ENCODE measurements at regions not wholly inside any gene's neighbourhood (a gene's known extent, or its start where the extent isn't known, plus 50 kb on each side); places are given as distances from the start of the nearest gene placed in this dataset.
"Not testable (repeated sequence)": the region's sequence is repeated elsewhere in the genome, so short reads cannot be mapped to it uniquely, and the experiment has no call there.

GRCh38 chr21:8987896-8988295 is 1533.5 kb upstream of the TPTE start:
- intact Hi-C loops (cut with DNase I; ENCODE audit: low total_unique reads); DNase-seq; H3K36me3 ChIP-seq; H3K4me1 ChIP-seq; H3K27ac ChIP-seq; H3K4me3 ChIP-seq: not testable (repeated sequence)
- WGBS, 5 donors = 63 to 70% methylated on average over 29 of the region's 58 CpGs; no CpG with 5 or more reads in 3 of the 5 donors
- H3K9me3 ChIP-seq = peaks cover 0 to 40% (median 12%) of the 10 kb centered on the region in 4 donors
- H3K27me3 ChIP-seq = peaks cover 0 to 20% (median 0%) of the 10 kb centered on the region in 3 donors

- TF ChIP-seq POLR2AphosphoS5 (IDR thresholded peaks at IDR 0.05) (no peak), EP300 (IDR thresholded peaks at IDR 0.05) (no peak), CTCF (IDR thresholded peaks at IDR 0.05) (no peak), POLR2A (IDR thresholded peaks at IDR 0.05) (no peak)
- intact Hi-C loops (cut with DNase I; ENCODE audit: low total_unique reads) = no loop called here
- Histone ChIP-seq H3K9me3 (peaks cover 0 to 46% (median 14%) of the 10 kb centered on the region in 4 donors), H3K27ac (no peak overlapping the region), H3K4me3 (no peak overlapping the region), H3K36me3 (no peaks in the 10 kb centered on the region), H3K4me1 (no peaks in the 10 kb centered on the region), H3K27me3 (peaks cover 0 to 26% (median 0%) of the 10 kb centered on the region in 3 donors)
- no peak for DNase-seq
- WGBS, 5 donors = 57 to 75% (median 70%) methylated on average over 8 to 9 of the region's 9 CpGs
Observed at GRCh38 chr21:8988696-8989095, 1532.7 kb upstream of the TPTE start.

- TF ChIP-seq EP300 (IDR thresholded peaks at IDR 0.05) = no peak
- TF ChIP-seq CTCF (IDR thresholded peaks at IDR 0.05) = no peak
- no peak for TF ChIP-seq POLR2A (IDR thresholded peaks at IDR 0.05)
- TF ChIP-seq POLR2AphosphoS5 (IDR thresholded peaks at IDR 0.05) = no peak
- Histone ChIP-seq H3K27me3 (peaks cover 0 to 32% (median 0%) of the 10 kb centered on the region in 3 donors), H3K27ac (no peak overlapping the region), H3K36me3 (no peaks in the 10 kb centered on the region), H3K9me3 (peaks cover 0 to 52% (median 14%) of the 10 kb centered on the region in 4 donors), H3K4me1 (no peaks in the 10 kb centered on the region), H3K4me3 (no peak overlapping the region)
- WGBS, 5 donors = 38 to 54% (median 42%) methylated on average over 6 of the region's 6 CpGs
- intact Hi-C loops (cut with DNase I; ENCODE audit: low total_unique reads) = no loop called here
- DNase-seq = no peak
Observed at GRCh38 chr21:8989261-8989711, 1532.1 kb upstream of the TPTE start.

GRCh38 chr21:8989721-8990325 is 1531.6 kb upstream of the TPTE start:
- no peaks in the 10 kb centered on the region for H3K4me1 ChIP-seq
- H3K27ac ChIP-seq = no peak overlapping the region
- H3K27me3 ChIP-seq = peaks cover 0 to 35% (median 0%) of the 10 kb centered on the region in 3 donors
- no peak overlapping the region for H3K4me3 ChIP-seq
- peaks cover 0 to 58% (median 14%) of the 10 kb centered on the region in 4 donors for H3K9me3 ChIP-seq
- intact Hi-C loops (cut with DNase I; ENCODE audit: low total_unique reads) = no loop called here
- TF ChIP-seq EP300 (IDR thresholded peaks at IDR 0.05) = no peak
- no peak for TF ChIP-seq CTCF (IDR thresholded peaks at IDR 0.05)
- TF ChIP-seq POLR2A (IDR thresholded peaks at IDR 0.05) = no peak
- no peak for TF ChIP-seq POLR2AphosphoS5 (IDR thresholded peaks at IDR 0.05)
- WGBS, 5 donors = 55 to 65% (median 62%) methylated on average over 16 of the region's 16 CpGs
- no peak for DNase-seq
- no peaks in the 10 kb centered on the region for H3K36me3 ChIP-seq

All from stomach (tissue), 8 donors.